ENCODE measurements at regions not wholly inside any gene's neighbourhood (a gene's known extent, or its start where the extent isn't known, plus 50 kb on each side); places are given as distances from the start of the nearest gene placed in this dataset.
A peak's percentile ranks its signal among the peaks of the same experiment; 100 is the strongest.

DNA sequence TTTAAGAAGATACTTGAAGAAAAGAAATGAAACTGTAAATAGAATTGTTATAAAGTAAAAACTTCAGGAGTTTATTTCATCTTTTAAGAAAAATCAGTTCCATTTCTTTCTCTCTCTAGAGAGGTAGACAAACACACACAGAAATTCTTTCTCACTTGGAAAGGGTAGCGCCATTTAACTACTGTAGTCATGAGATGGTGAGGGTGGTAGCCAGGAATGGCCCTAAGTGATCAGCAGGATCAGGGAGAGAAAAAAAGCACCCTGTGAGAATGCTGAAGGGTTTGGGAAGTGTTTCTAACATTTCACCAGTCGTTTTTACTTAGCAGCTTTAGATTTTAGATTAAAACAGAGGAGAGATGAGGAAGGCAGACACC is 205.7 kb upstream of the RUNX1 start:
- Histone ChIP-seq H3K9me3 (no peaks in the 10 kb centered on the region), H3K27me3 (no peaks in the 10 kb centered on the region), H3K4me3 (no peak overlapping the region), H3K27ac (no peak overlapping the region), H3K36me3 (no peaks in the 10 kb centered on the region), H3K4me1 (peaks cover 17 to 22% (median 18%) of the 10 kb centered on the region in 3 donors)
- intact Hi-C loops (cut with DNase I), result no loop called here
- TF ChIP-seq, protein P1, sequence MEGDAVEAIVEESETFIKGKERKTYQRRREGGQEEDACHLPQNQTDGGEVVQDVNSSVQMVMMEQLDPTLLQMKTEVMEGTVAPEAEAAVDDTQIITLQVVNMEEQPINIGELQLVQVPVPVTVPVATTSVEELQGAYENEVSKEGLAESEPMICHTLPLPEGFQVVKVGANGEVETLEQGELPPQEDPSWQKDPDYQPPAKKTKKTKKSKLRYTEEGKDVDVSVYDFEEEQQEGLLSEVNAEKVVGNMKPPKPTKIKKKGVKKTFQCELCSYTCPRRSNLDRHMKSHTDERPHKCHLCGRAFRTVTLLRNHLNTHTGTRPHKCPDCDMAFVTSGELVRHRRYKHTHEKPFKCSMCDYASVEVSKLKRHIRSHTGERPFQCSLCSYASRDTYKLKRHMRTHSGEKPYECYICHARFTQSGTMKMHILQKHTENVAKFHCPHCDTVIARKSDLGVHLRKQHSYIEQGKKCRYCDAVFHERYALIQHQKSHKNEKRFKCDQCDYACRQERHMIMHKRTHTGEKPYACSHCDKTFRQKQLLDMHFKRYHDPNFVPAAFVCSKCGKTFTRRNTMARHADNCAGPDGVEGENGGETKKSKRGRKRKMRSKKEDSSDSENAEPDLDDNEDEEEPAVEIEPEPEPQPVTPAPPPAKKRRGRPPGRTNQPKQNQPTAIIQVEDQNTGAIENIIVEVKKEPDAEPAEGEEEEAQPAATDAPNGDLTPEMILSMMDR (IDR thresholded peaks at IDR 0.05), result no peak
- FAIRE-seq, result no peak
- no peak for DNase-seq
- 69 to 73% methylated on average over 2 of the region's 2 CpGs for WGBS, 2 donors
- no peak for ATAC-seq

- no peaks in the 10 kb centered on the region for H3K27me3 ChIP-seq
- ATAC-seq, result no peak
- FAIRE-seq, result no peak
- DNase-seq, result no peak
- peaks cover 17 to 22% (median 18%) of the 10 kb centered on the region in 3 donors for H3K4me1 ChIP-seq
- intact Hi-C loops (cut with DNase I), result no loop called here
- no peak overlapping the region for H3K4me3 ChIP-seq
- 58 to 59% methylated on average over 12 of the region's 12 CpGs for WGBS, 2 donors
- H3K27ac ChIP-seq, result no peak overlapping the region
- TF ChIP-seq, protein P1 (IDR thresholded peaks at IDR 0.05), result no peak
- H3K36me3 ChIP-seq, result no peaks in the 10 kb centered on the region
- H3K9me3 ChIP-seq, result no peaks in the 10 kb centered on the region
These were observed 205.1 kb upstream of the RUNX1 start for GRCh38 chr21:35254006-35254764.

GRCh38 chr21:35252831-35253230 is 203.7 kb upstream of the RUNX1 start:
- TF ChIP-seq, protein P1 (IDR thresholded peaks at IDR 0.05), result no peak
- FAIRE-seq (no peak), ATAC-seq (no peak), DNase-seq (no peak)
- Histone ChIP-seq H3K27me3 (no peaks in the 10 kb centered on the region), H3K4me3 (no peak overlapping the region), H3K4me1 (peaks cover 17 to 21% (median 18%) of the 10 kb centered on the region in 3 donors), H3K36me3 (no peaks in the 10 kb centered on the region), H3K27ac (no peak overlapping the region), H3K9me3 (no peaks in the 10 kb centered on the region)
- intact Hi-C loops (cut with DNase I), result no loop called here
- WGBS, 2 donors, result 73 to 86% methylated on average over 2 of the region's 2 CpGs

DNA sequence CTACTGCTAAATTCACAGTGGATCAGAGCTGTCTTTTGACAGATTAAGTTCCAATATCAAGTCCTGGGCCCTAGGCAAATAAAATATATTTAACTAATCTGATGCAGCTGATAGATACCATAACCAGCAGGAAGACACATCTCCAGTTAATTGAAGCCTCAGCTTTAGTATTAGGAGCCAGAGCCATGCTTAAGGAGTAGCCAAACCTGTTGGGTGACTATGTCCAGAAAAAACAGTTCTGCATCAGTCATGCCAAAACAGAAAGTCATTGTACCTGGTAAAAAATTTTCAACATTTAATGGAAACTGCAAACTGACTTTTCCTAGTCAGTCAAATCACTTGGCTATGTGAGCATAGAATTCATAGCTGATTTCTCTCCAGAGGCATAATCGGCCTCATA is 200.5 kb upstream of the RUNX1 start:
- Histone ChIP-seq H3K27ac (peak overlapping the region in 1 of 4 donors; percentile 50), H3K9me3 (no peaks in the 10 kb centered on the region), H3K4me3 (no peak overlapping the region), H3K27me3 (no peaks in the 10 kb centered on the region), H3K36me3 (no peaks in the 10 kb centered on the region), H3K4me1 (peaks cover 10 to 19% (median 17%) of the 10 kb centered on the region in 3 donors)
- TF ChIP-seq, protein P1 (IDR thresholded peaks at IDR 0.05), result no peak
- no peak for FAIRE-seq
- WGBS, 2 donors, result 39 to 40% methylated on average over 1 of the region's 1 CpG
- intact Hi-C loops (cut with DNase I), result no loop called here
- peak in 2 of 6 donors; percentile 23 to 25 for DNase-seq
- peak in 3 of 4 donors; percentile 71 to 73 (median 71) for ATAC-seq

DNA sequence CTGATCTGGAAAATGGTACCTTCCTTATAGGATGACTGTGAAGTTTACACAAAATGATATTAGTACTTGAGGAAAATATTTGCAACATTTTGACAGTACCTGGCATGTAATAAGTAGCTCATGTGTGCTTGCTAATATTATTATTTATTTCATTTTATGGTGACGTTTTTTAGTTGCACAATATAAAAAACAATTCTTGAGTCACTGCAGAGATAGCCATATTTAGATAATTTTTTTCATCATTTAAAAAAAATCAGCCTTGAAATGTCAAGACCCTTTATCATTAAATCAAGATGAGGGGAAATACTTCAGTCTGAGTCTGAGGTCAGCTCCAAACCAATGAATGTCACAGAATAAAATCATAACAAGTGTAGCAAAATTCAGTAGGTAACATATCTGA is 196.8 kb upstream of the RUNX1 start:
- peak overlapping the region in 1 of 4 donors; percentile 10 for H3K27ac ChIP-seq
- ATAC-seq, result no peak
- no peak for FAIRE-seq
- TF ChIP-seq, protein P1 (IDR thresholded peaks at IDR 0.05), result no peak
- H3K4me1 ChIP-seq, result peaks cover 10 to 21% (median 20%) of the 10 kb centered on the region in 3 donors
- no peaks in the 10 kb centered on the region for H3K27me3 ChIP-seq
- intact Hi-C loops (cut with DNase I), result no loop called here
- H3K9me3 ChIP-seq, result no peaks in the 10 kb centered on the region
- WGBS, 2 donors, result 11 to 13% methylated on average over 1 of the region's 1 CpG
- no peak overlapping the region for H3K4me3 ChIP-seq
- no peak for DNase-seq
- no peaks in the 10 kb centered on the region for H3K36me3 ChIP-seq

Measured in pancreas (tissue), 10 donors.